Activated CD8-positive, alpha-beta memory T cell treated with anti-CD3 and anti-CD28 coated beads, Interleukin-2, amount 50 U/mL, for 24 hours (primary cell): ENCODE measurements at regions not wholly inside any gene's neighbourhood (a gene's known extent, or its start where the extent isn't known, plus 50 kb on each side); places are given as distances from the start of the nearest gene placed in this dataset.

Source experiments
- DNase-seq: peaks from one replicate; pipeline ENCODE4 v3.0.0-alpha.2; 2020; ENCODE audit errors: extremely low read depth

- no peak for DNase-seq
Measured at GRCh38 chr6:164469276-164469949, 840.0 kb downstream of the C6orf118 start.

- no peak for DNase-seq
Measured at GRCh38 chr6:164455835-164456234, 853.6 kb downstream of the C6orf118 start.

- DNase-seq: no peak
Measured at GRCh38 chr6:164453835-164454234, 855.6 kb downstream of the C6orf118 start.

- no peak for DNase-seq
Measured at GRCh38 chr6:164442572-164442971, 866.8 kb downstream of the C6orf118 start.

GRCh38 chr6:164439331-164439730, 870.1 kb downstream of the C6orf118 start:
- no peak for DNase-seq

GRCh38 chr6:164436976-164437375, 872.4 kb downstream of the C6orf118 start:
- no peak for DNase-seq

GRCh38 chr6:164427728-164428402, 881.5 kb downstream of the C6orf118 start:
- no peak for DNase-seq

GRCh38 chr6:164424489-164424888, 884.9 kb downstream of the C6orf118 start:
- DNase-seq: no peak

- no peak for DNase-seq
Measured at GRCh38 chr6:164419099-164419498, 890.3 kb downstream of the C6orf118 start.

GRCh38 chr6:164418262-164418588, 891.2 kb downstream of the C6orf118 start:
- DNase-seq: no peak

GRCh38 chr6:164417537-164418261, 891.7 kb downstream of the C6orf118 start:
- DNase-seq: no peak

- no peak for DNase-seq
Measured at GRCh38 chr6:164415832-164416563, 893.4 kb downstream of the C6orf118 start.

- no peak for DNase-seq
Measured at GRCh38 chr6:164414695-164415094, 894.7 kb downstream of the C6orf118 start.

- DNase-seq: no peak
Measured at GRCh38 chr6:164412566-164412965, 896.8 kb downstream of the C6orf118 start.

- no peak for DNase-seq
Measured at GRCh38 chr6:164410017-164410416, 899.4 kb downstream of the C6orf118 start.

GRCh38 chr6:164409309-164410009, 899.9 kb downstream of the C6orf118 start:
- no peak for DNase-seq

GRCh38 chr6:164408868-164409267, 900.5 kb downstream of the C6orf118 start:
- DNase-seq: no peak

GRCh38 chr6:164404812-164405488, 904.5 kb downstream of the C6orf118 start:
- no peak for DNase-seq

- DNase-seq: no peak
Measured at GRCh38 chr6:164401871-164402270, 907.5 kb downstream of the C6orf118 start.

- no peak for DNase-seq
Measured at GRCh38 chr6:164398647-164399046, 910.8 kb downstream of the C6orf118 start.
